ENCODE measurements at regions not wholly inside any gene's neighbourhood (a gene's known extent, or its start where the extent isn't known, plus 50 kb on each side); places are given as distances from the start of the nearest gene placed in this dataset.

- DNase-seq (ENCODE audit: low spot score), result no peak
Measured at GRCh38 chr6:91132461-91132860, 545.6 kb upstream of the MAP3K7 start.

GRCh38 chr6:91130126-91130525, 543.3 kb upstream of the MAP3K7 start:
- DNase-seq (ENCODE audit: low spot score), result no peak

DNA sequence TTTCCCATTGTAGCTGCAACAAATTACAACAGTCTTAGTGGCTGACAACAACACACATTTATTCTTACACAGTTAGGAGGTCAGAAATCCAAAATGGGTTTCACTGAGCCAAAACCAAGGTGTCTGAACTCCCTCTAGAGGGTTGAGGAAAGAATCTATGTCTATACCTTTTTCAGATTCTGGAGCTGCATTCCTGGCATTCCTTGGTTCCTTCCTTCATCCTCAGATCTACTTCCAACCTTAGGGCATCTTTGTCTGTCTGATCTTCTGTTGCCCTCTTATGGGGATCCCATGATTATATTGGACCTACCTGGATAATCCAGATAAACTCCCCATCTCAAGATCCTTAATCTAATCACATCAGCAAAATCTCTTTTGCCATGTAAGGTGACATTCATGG, 540.9 kb upstream of the MAP3K7 start:
- DNase-seq (ENCODE audit: low spot score), result no peak

- DNase-seq (ENCODE audit: low spot score), result no peak
Measured at GRCh38 chr6:91126876-91127275, 540.0 kb upstream of the MAP3K7 start.

DNA sequence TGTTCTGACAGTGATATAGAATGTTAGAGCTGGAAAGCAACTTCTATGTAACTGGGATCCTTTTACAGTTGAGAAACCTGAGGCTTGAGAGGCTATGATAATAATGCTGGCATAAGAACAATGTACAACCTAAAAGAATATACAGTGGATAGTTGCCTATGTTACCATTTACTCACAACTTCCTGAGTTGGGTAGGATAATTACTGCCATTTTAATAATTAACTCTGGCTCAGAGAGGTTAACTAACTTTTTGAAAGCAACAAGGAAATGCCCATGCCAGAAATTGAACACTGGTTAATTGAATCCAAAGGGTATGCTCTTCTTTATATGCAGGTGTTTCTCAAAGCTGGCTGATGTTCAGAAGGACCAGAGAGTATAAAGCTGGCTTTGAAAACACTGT, 530.7 kb upstream of the MAP3K7 start:
- DNase-seq (ENCODE audit: low spot score), result no peak

- no peak for DNase-seq (ENCODE audit: low spot score)
Measured at GRCh38 chr6:91114123-91114708, 527.3 kb upstream of the MAP3K7 start.

DNA sequence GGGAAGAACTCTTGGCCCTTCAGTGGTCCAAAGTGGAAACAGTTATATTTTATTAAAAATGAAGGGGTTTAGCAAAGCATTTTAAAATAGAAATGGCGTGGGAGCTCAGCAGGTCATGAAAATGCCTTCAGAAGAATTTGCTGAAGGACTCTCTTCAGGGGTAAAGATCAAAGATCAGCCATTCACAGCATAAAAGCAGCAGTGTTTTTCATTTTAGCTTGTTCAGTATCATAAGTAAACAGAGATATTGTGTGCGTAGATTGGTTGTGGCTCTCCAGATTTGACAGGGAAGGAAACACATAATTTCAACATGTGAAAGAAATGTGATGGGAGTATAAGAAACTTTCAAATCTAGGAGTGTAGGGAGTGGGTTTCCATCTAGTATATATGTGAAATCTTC, 519.2 kb upstream of the MAP3K7 start:
- peak; percentile 22 for DNase-seq (ENCODE audit: low spot score)

DNA sequence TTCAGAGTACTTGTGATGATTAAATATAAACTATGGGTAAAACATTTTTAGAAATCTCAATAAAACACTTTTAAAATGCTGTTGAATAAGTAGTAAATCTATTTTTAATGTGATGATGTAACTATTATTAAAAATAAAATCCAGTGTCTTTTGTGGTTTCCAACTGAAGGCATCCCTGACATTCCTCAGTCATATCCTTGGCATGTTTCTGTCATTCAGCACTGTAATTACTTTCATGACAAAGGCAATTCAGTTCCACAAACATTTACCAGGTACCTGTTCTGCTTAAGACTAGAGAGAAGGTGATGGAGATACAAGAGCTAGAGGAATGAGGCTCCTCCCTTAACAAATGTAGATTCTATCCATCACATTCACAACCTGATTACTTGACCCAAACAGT, 518.7 kb upstream of the MAP3K7 start:
- DNase-seq (ENCODE audit: low spot score), result no peak

DNA sequence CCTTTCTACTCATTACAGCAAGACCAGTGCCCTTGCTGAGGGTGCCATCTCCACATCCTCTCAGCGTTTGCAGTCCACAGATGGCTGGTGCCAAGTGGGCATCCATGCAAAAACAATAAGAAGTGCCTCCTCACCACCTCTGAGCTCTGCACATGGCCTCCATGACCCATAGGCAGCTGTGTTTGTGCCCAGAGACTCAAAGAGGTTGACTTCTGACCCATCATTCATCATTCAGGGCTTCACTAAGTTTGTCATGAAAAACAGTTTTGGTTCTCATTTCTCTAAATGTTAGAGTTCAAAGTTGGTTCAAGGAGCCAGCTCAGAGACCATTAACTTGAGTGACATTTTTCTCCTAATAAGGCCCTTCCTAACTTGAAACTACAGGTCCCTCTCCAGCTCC, 512.6 kb upstream of the MAP3K7 start:
- DNase-seq (ENCODE audit: low spot score), result no peak

- DNase-seq (ENCODE audit: low spot score), result no peak
Measured at GRCh38 chr6:91098006-91098405, 511.1 kb upstream of the MAP3K7 start.

DNA sequence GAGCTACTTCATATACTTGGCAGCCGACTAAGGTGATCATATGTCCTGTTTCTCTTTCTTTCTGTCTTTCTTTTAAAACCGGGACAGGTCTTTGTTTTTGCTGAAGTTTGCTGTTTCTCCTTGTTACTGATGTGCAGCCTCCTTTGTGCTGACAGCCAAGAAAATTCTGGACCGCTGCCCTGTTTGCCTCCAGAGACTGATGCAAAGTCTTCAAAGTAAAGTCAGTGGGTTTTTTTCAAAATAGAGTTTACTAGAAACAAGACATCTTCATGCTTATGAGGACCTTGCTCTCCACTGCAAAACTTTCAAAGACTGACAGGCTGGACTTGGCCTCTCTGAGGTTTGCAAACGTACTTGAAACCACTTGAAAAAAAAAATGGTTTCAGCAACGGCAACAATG, 510.5 kb upstream of the MAP3K7 start:
- DNase-seq (ENCODE audit: low spot score), result no peak

DNA sequence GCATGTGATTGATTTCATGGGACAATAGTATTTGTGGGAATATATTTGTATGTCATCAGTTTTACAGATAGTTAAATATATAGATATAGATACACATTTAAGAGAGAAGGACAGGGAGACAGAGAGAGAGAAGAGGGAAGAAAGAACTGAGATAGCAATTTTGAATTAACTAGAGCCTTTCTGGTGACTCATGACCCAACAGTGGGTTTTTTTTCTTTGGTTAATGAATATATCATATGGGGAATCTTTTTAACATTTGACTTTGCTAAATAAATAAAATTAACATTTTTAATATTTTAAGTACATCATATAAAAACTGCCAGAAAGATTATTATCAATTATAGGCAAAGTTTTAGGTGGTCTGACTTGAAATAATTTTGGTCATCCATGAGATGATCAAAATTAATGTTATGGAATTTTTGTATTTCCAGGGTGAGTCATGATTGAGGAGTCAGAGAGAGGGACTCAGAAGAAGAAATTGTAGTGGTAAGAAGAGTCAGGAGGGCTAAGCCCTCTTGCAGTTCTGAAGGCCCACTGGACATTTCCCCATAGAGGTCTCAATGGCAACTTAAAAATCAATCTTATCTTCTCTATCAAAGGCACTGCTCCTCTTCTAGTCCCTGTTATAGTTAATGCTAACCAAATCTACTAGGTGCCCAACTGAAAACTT, 508.1 kb upstream of the MAP3K7 start:
- no peak for DNase-seq (ENCODE audit: low spot score)

- no peak for DNase-seq (ENCODE audit: low spot score)
Measured at GRCh38 chr6:91094341-91094740, 507.5 kb upstream of the MAP3K7 start.

- DNase-seq (ENCODE audit: low spot score), result no peak
Measured at GRCh38 chr6:91088976-91089375, 502.1 kb upstream of the MAP3K7 start.

- no peak for DNase-seq (ENCODE audit: low spot score)
Measured at GRCh38 chr6:91088515-91088914, 501.6 kb upstream of the MAP3K7 start.

DNA sequence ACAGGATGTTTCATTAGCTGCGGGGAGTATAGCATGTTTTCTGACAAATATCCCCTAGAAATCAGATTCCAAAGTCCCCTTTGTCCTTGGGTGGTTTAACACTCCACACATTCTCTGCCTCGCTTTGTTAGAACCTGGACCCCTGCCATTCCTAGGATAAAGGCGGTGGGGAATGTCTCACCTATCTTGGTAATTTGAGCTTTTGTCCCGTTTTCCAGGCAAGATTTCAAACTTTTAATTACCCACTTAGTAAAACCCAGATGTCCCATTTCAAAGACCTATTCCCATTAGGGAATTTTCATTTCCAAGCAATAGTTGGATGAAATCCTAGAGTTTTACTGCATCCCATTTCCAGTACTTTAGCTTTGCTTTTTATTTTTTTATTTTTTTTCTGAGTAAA, 501.0 kb upstream of the MAP3K7 start:
- no peak for DNase-seq (ENCODE audit: low spot score)

GRCh38 chr6:91083211-91083610, 496.3 kb upstream of the MAP3K7 start:
- no peak for DNase-seq (ENCODE audit: low spot score)

DNA sequence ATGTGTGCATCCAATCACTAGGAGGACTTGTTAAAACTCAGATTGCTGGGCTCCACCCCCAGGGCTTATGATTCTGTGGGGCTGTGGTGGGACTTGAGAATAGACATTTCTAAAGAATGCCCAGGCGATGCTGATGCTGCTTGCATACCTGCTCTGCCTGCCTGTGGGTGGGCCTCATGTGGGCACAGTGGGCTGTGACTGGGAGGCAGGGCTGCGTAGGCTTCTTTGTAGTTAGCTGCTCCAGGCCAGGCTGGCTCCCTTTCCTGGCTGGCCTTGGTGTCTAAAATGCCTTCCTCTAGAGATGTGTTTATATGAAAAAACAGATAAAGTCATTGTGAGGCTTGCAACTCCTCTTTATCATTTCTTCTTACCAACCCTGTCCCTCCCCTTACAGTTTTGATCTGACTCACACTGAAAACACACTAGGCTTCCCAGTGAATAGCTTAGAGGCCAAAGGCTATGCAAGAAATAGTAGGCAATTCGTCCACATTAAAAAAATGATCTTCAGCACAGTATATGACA, 495.5 kb upstream of the MAP3K7 start:
- no peak for DNase-seq (ENCODE audit: low spot score)

- peak; percentile 26 for DNase-seq (ENCODE audit: low spot score)
Measured at GRCh38 chr6:91081452-91082067, 494.7 kb upstream of the MAP3K7 start.

- no peak for DNase-seq (ENCODE audit: low spot score)
Measured at GRCh38 chr6:91080871-91081270, 494.0 kb upstream of the MAP3K7 start.

- DNase-seq (ENCODE audit: low spot score), result no peak
Measured at GRCh38 chr6:91079969-91080368, 493.1 kb upstream of the MAP3K7 start.

DNA sequence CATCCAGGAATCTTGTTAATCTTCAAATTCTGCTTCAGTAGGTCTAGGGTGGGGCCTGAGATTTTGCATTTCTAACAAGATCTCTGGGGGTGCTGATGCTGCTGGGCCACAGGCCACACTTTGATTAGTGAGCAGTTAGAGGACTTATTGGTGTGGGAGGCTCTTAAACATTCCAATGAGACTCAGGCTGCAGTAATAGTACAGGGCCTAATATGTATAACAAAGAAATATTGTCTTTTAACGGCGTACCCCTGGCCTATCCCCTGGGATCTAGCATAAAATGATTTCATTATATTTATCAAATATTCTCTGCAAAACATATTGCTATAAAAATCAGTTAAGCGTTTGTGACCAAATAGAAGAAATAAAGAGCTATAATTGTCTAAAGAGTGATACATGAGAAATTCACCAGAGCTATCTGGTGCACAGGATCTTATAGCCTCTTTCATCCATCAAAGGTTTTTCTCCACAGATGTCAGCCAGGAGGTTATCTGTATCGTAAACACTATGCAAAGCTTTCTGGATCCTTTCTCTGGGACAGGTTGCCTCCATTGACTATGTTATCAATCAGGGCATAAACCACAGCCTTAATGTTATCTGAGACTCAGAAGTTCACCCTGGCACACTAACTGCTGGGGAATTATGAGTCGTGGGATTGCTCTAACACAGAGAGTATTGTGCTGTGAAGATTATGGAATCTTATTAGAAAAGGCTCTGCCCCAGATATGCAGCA, 488.5 kb upstream of the MAP3K7 start:
- DNase-seq (ENCODE audit: low spot score), result no peak

DNA sequence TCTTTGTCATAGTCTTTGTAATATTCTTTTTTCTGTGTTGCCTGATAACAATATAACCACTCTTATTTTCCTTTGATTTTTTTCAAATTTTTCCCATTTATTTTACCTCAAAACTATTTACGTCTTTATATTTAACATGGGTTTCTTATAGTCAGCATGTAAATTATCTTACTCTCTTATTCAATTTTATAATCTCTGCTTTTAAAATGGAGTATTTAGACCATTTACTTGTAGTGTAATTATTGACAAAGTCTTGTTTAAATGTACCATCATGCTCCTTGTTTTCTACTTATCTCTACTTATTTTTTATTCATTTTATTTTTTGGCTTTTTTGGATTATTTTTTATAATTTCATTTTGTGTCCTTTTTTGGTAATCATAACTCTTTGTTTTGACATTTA, 476.5 kb upstream of the MAP3K7 start:
- no peak for DNase-seq (ENCODE audit: low spot score)

All from HuH-7 (cell line).